PFSK-1 (cell line): ENCODE measurements at regions not wholly inside any gene's neighbourhood (a gene's known extent, or its start where the extent isn't known, plus 50 kb on each side); places are given as distances from the start of the nearest gene placed in this dataset.

Experiments used
- FOXP2 ChIP-seq: optimal IDR thresholded peaks from 2 replicates; pipeline ENCODE3; 2011; ENCODE audit warnings: borderline replicate concordance, control low read depth, inconsistent platforms; ENCODE audit not compliant: insufficient read depth; ENCODE audit errors: extremely low read length, extremely low read depth
- POLR2AphosphoS5 ChIP-seq: IDR thresholded peaks from 2 replicates; pipeline ENCODE4 v1.6.1; 2012; ENCODE audit warnings: low read depth, mild to moderate bottlenecking, control low read depth, low read length, moderate library complexity
- REST ChIP-seq, 2 experiments: IDR thresholded peaks; 2 replicates each; pipeline versions ENCODE4 v1.6.1 to v1.8.0; 2011 to 2012; ENCODE audit warnings: low read depth in 2 of 2, low read length in 2 of 2, control low read depth in 1 of 2, inconsistent platforms in 1 of 2, mild to moderate bottlenecking in 1 of 2, moderate library complexity in 1 of 2; ENCODE audit not compliant: insufficient read depth in 1 of 2
- SIN3A ChIP-seq: IDR thresholded peaks from 2 replicates; pipeline ENCODE4 v1.6.1; 2012; ENCODE audit warnings: mild to moderate bottlenecking, low read length, moderate library complexity, borderline replicate concordance; ENCODE audit not compliant: insufficient read depth
- TAF1 ChIP-seq: IDR thresholded peaks from 2 replicates; pipeline ENCODE4 v1.6.1; 2012; ENCODE audit warnings: low read length, control low read depth, borderline replicate concordance; ENCODE audit not compliant: insufficient read depth

GRCh38 chr11:69971741-69972140 lies 106.4 kb upstream of the ANO1 start:
- no peak for TF ChIP-seq POLR2AphosphoS5
- no peak for TF ChIP-seq REST (IDR thresholded peaks at IDR 0.05; ENCODE audit: insufficient read depth in 1 of 2, low read depth in 2 of 2, low read length in 2 of 2)
- no peak for TF ChIP-seq FOXP2
- no peak for TF ChIP-seq TAF1
- TF ChIP-seq SIN3A, result no peak
